OCI-LY7 (cell line): ENCODE measurements at regions not wholly inside any gene's neighbourhood (a gene's known extent, or its start where the extent isn't known, plus 50 kb on each side); places are given as distances from the start of the nearest gene placed in this dataset.

Experiments used
- CTCF ChIP-seq: fragments of 200-600 bp; sonication (generic); conservative IDR thresholded peaks from 2 replicates; pipeline ENCODE4 v1.5.1; 2014; ENCODE audit warnings: mild to moderate bottlenecking, antibody characterized with exemption, low read length, moderate library complexity, mixed read lengths
- EZH2phosphoT487 ChIP-seq: fragments of 200-600 bp; sonication (generic); IDR thresholded peaks from 2 replicates; pipeline ENCODE4 v1.6.1; 2018; ENCODE audit warnings: low read depth, borderline replicate concordance, mild to moderate bottlenecking, mixed run types, antibody characterized with exemption, low read length, moderate library complexity, mixed read lengths

DNA sequence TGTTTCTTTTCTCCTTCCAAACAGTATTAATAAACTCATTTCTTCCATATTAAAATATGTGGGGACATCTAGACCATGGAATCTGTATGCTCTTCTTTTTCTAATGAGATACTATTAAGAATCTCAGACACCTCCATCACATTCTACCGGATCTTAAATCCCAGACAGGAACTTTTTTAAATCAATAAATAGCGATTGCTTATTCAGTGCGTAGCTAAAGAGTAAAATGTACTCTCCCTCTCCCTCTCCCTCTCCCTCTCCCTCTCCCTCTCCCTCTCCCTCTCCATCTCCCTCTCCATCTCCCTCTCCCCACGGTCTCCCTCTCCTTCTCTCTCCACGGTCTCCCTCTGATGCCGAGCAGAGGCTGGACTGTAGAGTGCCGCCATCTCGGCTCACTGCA is 297.0 kb downstream of the HNRNPD start:
- no peak for TF ChIP-seq CTCF
- TF ChIP-seq EZH2phosphoT487, result no peak
